K562 (cell line): ENCODE measurements at regions not wholly inside any gene's neighbourhood (a gene's known extent, or its start where the extent isn't known, plus 50 kb on each side); places are given as distances from the start of the nearest gene placed in this dataset.
"Not testable (repeated sequence)": the region's sequence is repeated elsewhere in the genome, so short reads cannot be mapped to it uniquely, and the experiment has no call there.

Source experiments
- ATAC-seq: fragments of 200-7000 bp; cut with Tn5 transposase; 3 replicates; pipeline ENCODE4 v1.9.1; 2020; ENCODE audit warnings: moderate library complexity
- BruUV-seq: library from RNA; stranded (reverse); fragments of 400-500 nt; replicated peaks from 2 replicates; lab custom pipeline; 2021; lab: Mats Ljungman, UMichigan
- CTCF ChIA-PET: fragments of 300-600 bp; formaldehyde crosslinking; extraction: SDS; loops from one replicate; lab custom pipeline; 2021; ENCODE audit warnings: low intra/inter-chr PET ratio; lab: Yijun Ruan, JAX
- POLR2A ChIA-PET: fragments of 300-600, 350-650 bp; sonication (Branson Sonifier 250); formaldehyde crosslinking; extraction: SDS; loops from one replicate; lab custom pipeline; 2021; ENCODE audit warnings: antibody characterized with exemption, inconsistent platforms; lab: Yijun Ruan, JAX
- DNase-seq, 4 experiments: peaks; one replicate each; pipeline versions ENCODE4 v3.0.0 to v3.0.0-alpha.2; 2011 to 2018; ENCODE audit warnings: low spot score in 3 of 4, mixed read lengths in 3 of 4; ENCODE audit errors: extremely low read depth in 1 of 4
- FAIRE-seq: peaks from 2 replicates; lab custom pipeline; 2011; peaks lifted over from hg19 to GRCh38; lab: Jason Lieb, UNC
- H2AFZ ChIP-seq: 2 replicates; pipeline ENCODE4 v1.6.0; 2011; ENCODE audit warnings: low read depth, low read length, control low read depth, inconsistent platforms
- H3K27ac ChIP-seq: fragments of 200-600 bp; 3 replicates; pipeline ENCODE4 v1.8.0; 2011; ENCODE audit warnings: low read depth, mild to moderate bottlenecking, control low read depth, inconsistent platforms, low read length, moderate library complexity, mixed read lengths; ENCODE audit errors: extremely low read depth
- H3K27me3 ChIP-seq, 2 experiments: fragments of 300-600 bp in 1 of 2; 2 replicates in 1 of 2; 3 replicates in 1 of 2; pipeline versions ENCODE4 v1.6.0 to v1.8.0; 2011; ENCODE audit warnings: inconsistent platforms in 2 of 2, low read length in 2 of 2, mild to moderate bottlenecking in 1 of 2, mixed read lengths in 1 of 2, moderate library complexity in 1 of 2; ENCODE audit not compliant: control insufficient read depth in 2 of 2, insufficient read depth in 2 of 2
- H3K36me3 ChIP-seq: fragments of 300-600 bp; 3 replicates; pipeline ENCODE4 v1.8.0; 2011; ENCODE audit warnings: mild to moderate bottlenecking, low read length, inconsistent platforms; ENCODE audit not compliant: control insufficient read depth, insufficient read depth
- H3K4me1 ChIP-seq, 2 experiments: fragments of 200-600 bp in 1 of 2; replicated peaks in 1 of 2; 2 replicates in 1 of 2; 3 replicates in 1 of 2; pipeline versions ENCODE4 v1.5.1 to v1.8.0; 2011; ENCODE audit warnings: inconsistent platforms in 2 of 2, low read length in 2 of 2, mild to moderate bottlenecking in 1 of 2, mixed read lengths in 1 of 2, moderate library complexity in 1 of 2; ENCODE audit not compliant: control insufficient read depth in 2 of 2, insufficient read depth in 2 of 2
- H3K4me2 ChIP-seq: 2 replicates; pipeline ENCODE4 v1.6.1; 2011; ENCODE audit warnings: low read length, control low read depth, inconsistent platforms, mixed read lengths; ENCODE audit not compliant: insufficient read depth
- H3K4me3 ChIP-seq: fragments of 200-600 bp; sonication (generic), shearing (Covaris generic); 2 replicates; pipeline ENCODE4 v1.5.1; 2016; ENCODE audit warnings: control low read depth, inconsistent platforms
- H3K79me2 ChIP-seq: fragments of 200-600 bp; 3 replicates; pipeline ENCODE4 v1.8.0; 2011; ENCODE audit warnings: low read length, inconsistent platforms; ENCODE audit not compliant: control insufficient read depth, insufficient read depth
- H3K9ac ChIP-seq, 2 experiments: 2 replicates each; pipeline versions ENCODE4 v1.6.0 to v1.6.1; 2011; ENCODE audit warnings: low read depth in 2 of 2, low read length in 2 of 2, control low read depth in 1 of 2, inconsistent platforms in 1 of 2, mild to moderate bottlenecking in 1 of 2, mixed read lengths in 1 of 2; ENCODE audit not compliant: insufficient read depth in 1 of 2
- H3K9me1 ChIP-seq: one replicate; pipeline ENCODE4 v1.6.0; 2011; ENCODE audit warnings: inconsistent platforms, mild to moderate bottlenecking, low read length, moderate library complexity; ENCODE audit not compliant: control insufficient read depth, insufficient read depth
- H3K9me3 ChIP-seq: replicated peaks from 2 replicates; pipeline ENCODE4 v1.5.1; 2011; ENCODE audit warnings: low read depth, low read length, inconsistent platforms; ENCODE audit not compliant: control insufficient read depth, insufficient read depth
- H4K20me1 ChIP-seq: replicated peaks from 2 replicates; pipeline ENCODE4 v1.6.1; 2011; ENCODE audit warnings: low read length, inconsistent platforms, mixed read lengths; ENCODE audit not compliant: control insufficient read depth, insufficient read depth
- WGBS: fragments of 100-300 bp; shearing (Covaris generic); methylation state at CpG from one replicate; pipeline ENCODE4 v1.1.6; 2016; ENCODE audit warnings: low coverage, mixed read lengths; ENCODE audit not compliant: insufficient coverage; ENCODE audit errors: missing lambda C conversion rate; 5-methylcytosine and 5-hydroxymethylcytosine counted together
- in situ Hi-C: fragments of 300-500 bp; cut with MboI; formaldehyde crosslinking; loops from 4 replicates; pipeline ENCODE4 v1.15.0; 2018; ENCODE audit warnings: inconsistent platforms, mixed read lengths
- intact Hi-C: fragments of 100-400 bp; cut with micrococcal nuclease; formaldehyde crosslinking; loops from 2 replicates; pipeline ENCODE4 v1.14.2; 2022

DNA sequence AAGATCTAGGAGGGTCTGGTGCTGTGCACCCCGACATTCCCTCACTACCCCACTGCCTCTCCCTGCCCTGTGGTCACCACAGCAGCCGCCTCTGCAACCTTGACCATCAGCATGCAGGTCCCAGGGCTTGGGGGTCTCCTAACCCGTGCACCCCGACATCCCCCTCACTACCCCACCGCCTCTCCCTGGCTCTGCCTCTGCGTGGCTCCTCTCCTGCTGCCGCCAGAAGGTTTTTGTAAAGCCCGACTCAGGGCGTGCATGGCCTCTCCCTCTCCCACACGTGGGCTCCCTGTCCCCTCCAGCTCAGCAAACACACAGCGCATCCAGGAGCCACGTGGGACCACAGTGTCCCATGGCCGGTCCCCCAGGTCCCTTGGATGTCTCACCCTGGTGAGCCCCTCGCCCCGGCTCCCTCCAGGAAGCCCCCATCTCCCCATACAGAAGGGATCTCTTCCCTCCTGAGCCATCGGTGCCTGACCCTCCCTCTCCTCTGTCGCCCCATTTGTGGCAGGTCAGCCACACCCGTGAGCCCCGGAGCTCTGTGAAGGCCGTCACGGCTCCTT, 112.5 kb upstream of the LPCAT1 start:
- peaks cover 17 to 36% of the 10 kb centered on the region in 2 experiments; a peak in 4 of 5 replicates for H3K27me3 ChIP-seq
- intact Hi-C loops, POLR2A ChIA-PET, ATAC-seq, H3K27ac ChIP-seq, H2AFZ ChIP-seq, H3K36me3 ChIP-seq, H3K9me1 ChIP-seq, H3K79me2 ChIP-seq, H3K4me3 ChIP-seq, BruUV-seq, DNase-seq, FAIRE-seq, H4K20me1 ChIP-seq, H3K4me2 ChIP-seq, H3K9ac ChIP-seq, H3K9me3 ChIP-seq, CTCF ChIA-PET: not testable (repeated sequence)
- in situ Hi-C loops, result loop anchor here (25.0 kb wide), 1 partner anchor 699 kb away; no protein-coding TSS in a partner anchor
- WGBS, result 38% methylated on average over 18 of the region's 21 CpGs
- H3K4me1 ChIP-seq, result peaks cover 0 to 45% of the 10 kb centered on the region in 2 experiments; a peak in 2 of 5 replicates

- H3K27me3 ChIP-seq, result peaks cover 17 to 32% of the 10 kb centered on the region in 2 experiments; a peak in 4 of 5 replicates
- H3K9ac ChIP-seq, H3K4me3 ChIP-seq, DNase-seq, H3K79me2 ChIP-seq, H3K9me3 ChIP-seq, FAIRE-seq, H3K9me1 ChIP-seq, POLR2A ChIA-PET, CTCF ChIA-PET, ATAC-seq, H3K4me2 ChIP-seq, H3K36me3 ChIP-seq, intact Hi-C loops, H4K20me1 ChIP-seq, H3K27ac ChIP-seq, BruUV-seq, H2AFZ ChIP-seq: not testable (repeated sequence)
- WGBS, result 32% methylated on average over 2 of the region's 2 CpGs
- in situ Hi-C loops, result loop anchor here (25.0 kb wide), 1 partner anchor 698 kb away; no protein-coding TSS in a partner anchor
- H3K4me1 ChIP-seq, result peaks cover 0 to 40% of the 10 kb centered on the region in 2 experiments; a peak in 2 of 5 replicates
These were observed 111.7 kb upstream of the LPCAT1 start for GRCh38 chr5:1635477-1635876.
